ENCODE measurements at regions not wholly inside any gene's neighbourhood (a gene's known extent, or its start where the extent isn't known, plus 50 kb on each side); places are given as distances from the start of the nearest gene placed in this dataset.

DNA sequence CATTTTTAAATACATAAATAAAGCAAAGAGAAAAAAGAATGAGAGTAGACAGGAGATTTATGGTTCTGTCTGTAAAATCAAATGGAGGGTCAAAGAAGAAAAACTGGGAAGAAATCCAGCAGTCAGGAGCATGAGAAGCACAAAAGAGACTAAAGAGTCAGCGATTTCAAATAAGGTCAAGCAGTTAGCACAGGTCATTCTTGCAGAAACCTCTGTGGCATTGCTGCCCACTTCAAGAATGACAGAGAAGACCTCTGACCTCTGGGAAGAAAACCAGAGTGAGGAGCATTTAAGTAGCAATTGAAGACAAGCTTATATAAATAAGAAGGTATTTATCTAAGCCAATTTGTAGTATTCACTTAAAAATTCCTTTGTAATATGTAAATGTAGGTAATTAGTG lies 172.0 kb upstream of the SPOPL start:
- TF ChIP-seq TAF1 (IDR thresholded peaks at IDR 0.05; ENCODE audit: borderline replicate concordance, low read depth, low read length) (no peak), POLR2AphosphoS5 (IDR thresholded peaks at IDR 0.05; ENCODE audit: low read depth, low read length) (no peak), POLR2A (IDR thresholded peaks at IDR 0.05; ENCODE audit: low read depth, low read length) (no peak)

Data from GM12892 (cell line).